ENCODE measurements at regions not wholly inside any gene's neighbourhood (a gene's known extent, or its start where the extent isn't known, plus 50 kb on each side); places are given as distances from the start of the nearest gene placed in this dataset.
"Not testable (repeated sequence)": the region's sequence is repeated elsewhere in the genome, so short reads cannot be mapped to it uniquely, and the experiment has no call there.

GRCh38 chr6:141123497-141123896 is 1009.2 kb upstream of the GJE1 start:
- in situ Hi-C loops (cut with MboI; ENCODE audit: low sequenced_read_pairs), result no loop called here

GRCh38 chr6:141123049-141123448 is 1009.7 kb upstream of the GJE1 start:
- in situ Hi-C loops (cut with MboI; ENCODE audit: low sequenced_read_pairs), result no loop called here

GRCh38 chr6:141118991-141119390 is 1013.7 kb upstream of the GJE1 start:
- in situ Hi-C loops (cut with MboI; ENCODE audit: low sequenced_read_pairs), result no loop called here

- in situ Hi-C loops (cut with MboI; ENCODE audit: low sequenced_read_pairs), result no loop called here
Observed at GRCh38 chr6:141117874-141118273, 1014.9 kb upstream of the GJE1 start.

GRCh38 chr6:141110481-141110880 is 1022.2 kb upstream of the GJE1 start:
- in situ Hi-C loops (cut with MboI; ENCODE audit: low sequenced_read_pairs), result no loop called here

GRCh38 chr6:141107591-141108160 is 1025.0 kb upstream of the GJE1 start:
- in situ Hi-C loops (cut with MboI; ENCODE audit: low sequenced_read_pairs), result no loop called here

- in situ Hi-C loops (cut with MboI; ENCODE audit: low sequenced_read_pairs), result no loop called here
Observed at GRCh38 chr6:141105481-141105880, 1027.2 kb upstream of the GJE1 start.

- in situ Hi-C loops (cut with MboI; ENCODE audit: low sequenced_read_pairs), result no loop called here
Observed at GRCh38 chr6:141103246-141103645, 1029.5 kb upstream of the GJE1 start.

- in situ Hi-C loops (cut with MboI; ENCODE audit: low sequenced_read_pairs), result no loop called here
Observed at GRCh38 chr6:141097471-141097870, 1035.3 kb upstream of the GJE1 start.

- in situ Hi-C loops (cut with MboI; ENCODE audit: low sequenced_read_pairs), result no loop called here
Observed at GRCh38 chr6:141095308-141095707, 1037.4 kb upstream of the GJE1 start.

- in situ Hi-C loops (cut with MboI; ENCODE audit: low sequenced_read_pairs), result no loop called here
Observed at GRCh38 chr6:141088171-141088570, 1044.6 kb upstream of the GJE1 start.

GRCh38 chr6:141077355-141078333 is 1055.1 kb upstream of the GJE1 start:
- in situ Hi-C loops (cut with MboI; ENCODE audit: low sequenced_read_pairs), result no loop called here

- in situ Hi-C loops (cut with MboI; ENCODE audit: low sequenced_read_pairs), result no loop called here
Observed at GRCh38 chr6:141057761-141058160, 1075.0 kb upstream of the GJE1 start.

GRCh38 chr6:141056945-141057625 is 1075.6 kb upstream of the GJE1 start:
- in situ Hi-C loops (cut with MboI; ENCODE audit: low sequenced_read_pairs), result no loop called here

GRCh38 chr6:141050471-141050870 is 1082.3 kb upstream of the GJE1 start:
- in situ Hi-C loops (cut with MboI; ENCODE audit: low sequenced_read_pairs), result no loop called here

- in situ Hi-C loops (cut with MboI; ENCODE audit: low sequenced_read_pairs), result no loop called here
Observed at GRCh38 chr6:141048451-141048850, 1084.3 kb upstream of the GJE1 start.

- in situ Hi-C loops (cut with MboI; ENCODE audit: low sequenced_read_pairs), result not testable (repeated sequence)
Observed at GRCh38 chr6:141046496-141046895, 1086.2 kb upstream of the GJE1 start.

GRCh38 chr6:141041596-141042087 is 1091.1 kb upstream of the GJE1 start:
- in situ Hi-C loops (cut with MboI; ENCODE audit: low sequenced_read_pairs), result no loop called here

- in situ Hi-C loops (cut with MboI; ENCODE audit: low sequenced_read_pairs), result no loop called here
Observed at GRCh38 chr6:141035312-141036200, 1097.2 kb upstream of the GJE1 start.

- in situ Hi-C loops (cut with MboI; ENCODE audit: low sequenced_read_pairs), result no loop called here
Observed at GRCh38 chr6:141033101-141033500, 1099.6 kb upstream of the GJE1 start.

GRCh38 chr6:141029908-141030307 is 1102.8 kb upstream of the GJE1 start:
- in situ Hi-C loops (cut with MboI; ENCODE audit: low sequenced_read_pairs), result no loop called here
